ENCODE measurements at regions not wholly inside any gene's neighbourhood (a gene's known extent, or its start where the extent isn't known, plus 50 kb on each side); places are given as distances from the start of the nearest gene placed in this dataset.

DNA sequence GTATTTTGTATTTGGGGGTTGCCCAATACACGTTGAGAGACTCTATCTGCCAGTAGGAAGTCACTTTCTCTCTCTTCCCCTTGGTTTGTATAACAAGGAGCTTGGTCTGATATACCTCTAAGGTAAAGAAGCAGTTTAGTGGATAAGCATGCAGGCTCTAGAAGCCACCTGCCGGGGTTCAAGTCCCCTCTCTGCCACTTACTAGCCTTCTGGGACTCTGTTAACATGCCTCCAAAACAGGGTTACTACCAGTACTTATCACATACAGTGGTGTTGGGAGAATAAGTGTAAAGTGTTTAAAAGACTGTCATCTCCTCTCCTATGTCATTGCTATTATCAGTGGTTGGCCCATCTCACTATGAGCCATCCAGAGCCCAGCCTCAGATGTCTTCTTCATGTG is 156.1 kb upstream of the HS3ST3A1 start:
- TF ChIP-seq, protein P1, sequence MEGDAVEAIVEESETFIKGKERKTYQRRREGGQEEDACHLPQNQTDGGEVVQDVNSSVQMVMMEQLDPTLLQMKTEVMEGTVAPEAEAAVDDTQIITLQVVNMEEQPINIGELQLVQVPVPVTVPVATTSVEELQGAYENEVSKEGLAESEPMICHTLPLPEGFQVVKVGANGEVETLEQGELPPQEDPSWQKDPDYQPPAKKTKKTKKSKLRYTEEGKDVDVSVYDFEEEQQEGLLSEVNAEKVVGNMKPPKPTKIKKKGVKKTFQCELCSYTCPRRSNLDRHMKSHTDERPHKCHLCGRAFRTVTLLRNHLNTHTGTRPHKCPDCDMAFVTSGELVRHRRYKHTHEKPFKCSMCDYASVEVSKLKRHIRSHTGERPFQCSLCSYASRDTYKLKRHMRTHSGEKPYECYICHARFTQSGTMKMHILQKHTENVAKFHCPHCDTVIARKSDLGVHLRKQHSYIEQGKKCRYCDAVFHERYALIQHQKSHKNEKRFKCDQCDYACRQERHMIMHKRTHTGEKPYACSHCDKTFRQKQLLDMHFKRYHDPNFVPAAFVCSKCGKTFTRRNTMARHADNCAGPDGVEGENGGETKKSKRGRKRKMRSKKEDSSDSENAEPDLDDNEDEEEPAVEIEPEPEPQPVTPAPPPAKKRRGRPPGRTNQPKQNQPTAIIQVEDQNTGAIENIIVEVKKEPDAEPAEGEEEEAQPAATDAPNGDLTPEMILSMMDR (IDR thresholded peaks at IDR 0.05), result no peak
- no peak for TF ChIP-seq POLR2A (IDR thresholded peaks at IDR 0.05; ENCODE audit: low read depth)

Measured in esophagus muscularis mucosa (tissue), 3 donors.